Breast epithelium (tissue), 4 donors: ENCODE measurements at regions not wholly inside any gene's neighbourhood (a gene's known extent, or its start where the extent isn't known, plus 50 kb on each side); places are given as distances from the start of the nearest gene placed in this dataset.

Source experiments
- DNase-seq, 2 donors: peaks; one replicate each; pipeline ENCODE4 v3.0.0-alpha.2; 2019; ENCODE audit warnings: low spot score in 2 of 2
- H3K27ac ChIP-seq, 2 donors: fragments of 200-600 bp; sonication (generic) in 1 of 2; one replicate each; pipeline ENCODE4 v1.5.1; 2016 to 2019; ENCODE audit warnings: mild to moderate bottlenecking in 1 of 2
- H3K27me3 ChIP-seq, 2 donors: fragments of 200-600 bp; sonication (generic) in 1 of 2; one replicate each; pipeline versions ENCODE4 v1.5.1 to v1.6.0; 2017 to 2019; ENCODE audit warnings: control low read depth in 1 of 2, mild to moderate bottlenecking in 1 of 2
- H3K36me3 ChIP-seq: fragments of 200-600 bp; one replicate; pipeline ENCODE4 v1.5.1; 2019
- H3K4me1 ChIP-seq, 2 donors: fragments of 200-600 bp; sonication (generic); one replicate each; pipeline ENCODE4 v1.5.1; 2016 to 2019; ENCODE audit warnings: control low read depth in 1 of 2
- H3K4me3 ChIP-seq, 3 donors: fragments of 200-600 bp; sonication (generic); 1 replicate in 2 of 3; 2 replicates in 1 of 3; pipeline ENCODE4 v1.5.1; 2016 to 2019; ENCODE audit warnings: mild to moderate bottlenecking in 3 of 3, moderate library complexity in 2 of 3
- H3K9me3 ChIP-seq, 2 donors: fragments of 200-600 bp; sonication (generic) in 1 of 2; one replicate each; pipeline ENCODE4 v1.5.1; 2016 to 2019; ENCODE audit warnings: control low read depth in 1 of 2
- CTCF ChIP-seq, 3 donors: fragments of 450-650 bp; IDR thresholded peaks; one replicate each; pipeline ENCODE4 v1.5.1; 2016 to 2017; ENCODE audit warnings: antibody characterized with exemption in 3 of 3, mild to moderate bottlenecking in 3 of 3, moderate library complexity in 3 of 3
- POLR2A ChIP-seq: fragments of 450-650 bp; IDR thresholded peaks from one replicate; pipeline ENCODE4 v1.6.1; 2016; ENCODE audit warnings: antibody characterized with exemption, mild to moderate bottlenecking, moderate library complexity
- POLR2AphosphoS5 ChIP-seq, 3 donors: sonication (generic); formaldehyde crosslinking; IDR thresholded peaks; one replicate each; pipeline ENCODE4 v1.6.1; 2017; ENCODE audit warnings: antibody characterized with exemption in 3 of 3
- intact Hi-C: fragments of 100-400 bp; cut with DNase I; formaldehyde crosslinking; loops from one replicate; pipeline ENCODE4 v1.15.1; 2023; ENCODE audit warnings: low total_unique reads

GRCh38 chr3:66898155-66898554 lies 100.0 kb upstream of the KBTBD8 start:
- DNase-seq: no peak
- Histone ChIP-seq H3K4me3 (no peak overlapping the region), H3K27me3 (no peaks in the 10 kb centered on the region), H3K36me3 (no peaks in the 10 kb centered on the region), H3K9me3 (peaks cover 9 to 35% of the 10 kb centered on the region in 2 donors), H3K27ac (no peak overlapping the region), H3K4me1 (no peaks in the 10 kb centered on the region)
- TF ChIP-seq POLR2AphosphoS5 (IDR thresholded peaks at IDR 0.05) (no peak), CTCF (IDR thresholded peaks at IDR 0.05) (no peak), POLR2A (no peak)
- intact Hi-C loops: no loop called here

- TF ChIP-seq POLR2A: no peak
- no peak for TF ChIP-seq CTCF (IDR thresholded peaks at IDR 0.05)
- TF ChIP-seq POLR2AphosphoS5 (IDR thresholded peaks at IDR 0.05): no peak
- Histone ChIP-seq H3K4me1 (no peaks in the 10 kb centered on the region), H3K36me3 (no peaks in the 10 kb centered on the region), H3K27me3 (no peaks in the 10 kb centered on the region), H3K27ac (no peak overlapping the region), H3K9me3 (peaks cover 0 to 10% of the 10 kb centered on the region in 2 donors), H3K4me3 (no peak overlapping the region)
- DNase-seq: no peak
- intact Hi-C loops: no loop called here
These were observed 93.8 kb upstream of the KBTBD8 start for GRCh38 chr3:66904336-66904735.

GRCh38 chr3:66904831-66905493 lies 93.1 kb upstream of the KBTBD8 start:
- no peak for DNase-seq
- Histone ChIP-seq H3K36me3 (no peaks in the 10 kb centered on the region), H3K9me3 (peaks cover 0 to 10% of the 10 kb centered on the region in 2 donors), H3K27me3 (no peaks in the 10 kb centered on the region), H3K27ac (no peak overlapping the region), H3K4me3 (no peak overlapping the region), H3K4me1 (no peaks in the 10 kb centered on the region)
- no peak for TF ChIP-seq POLR2A
- TF ChIP-seq POLR2AphosphoS5 (IDR thresholded peaks at IDR 0.05): no peak
- no peak for TF ChIP-seq CTCF (IDR thresholded peaks at IDR 0.05)
- intact Hi-C loops: no loop called here

GRCh38 chr3:66907136-66907535 lies 91.0 kb upstream of the KBTBD8 start:
- intact Hi-C loops: no loop called here
- no peak for DNase-seq
- Histone ChIP-seq H3K27me3 (no peaks in the 10 kb centered on the region), H3K36me3 (no peaks in the 10 kb centered on the region), H3K4me1 (no peaks in the 10 kb centered on the region), H3K9me3 (peaks cover 0 to 1% of the 10 kb centered on the region in 2 donors), H3K4me3 (no peak overlapping the region), H3K27ac (no peak overlapping the region)
- TF ChIP-seq POLR2A: no peak
- TF ChIP-seq POLR2AphosphoS5 (IDR thresholded peaks at IDR 0.05): no peak
- no peak for TF ChIP-seq CTCF (IDR thresholded peaks at IDR 0.05)

- TF ChIP-seq POLR2AphosphoS5 (IDR thresholded peaks at IDR 0.05) (no peak), POLR2A (no peak), CTCF (IDR thresholded peaks at IDR 0.05) (no peak)
- Histone ChIP-seq H3K27ac (no peak overlapping the region), H3K36me3 (no peaks in the 10 kb centered on the region), H3K9me3 (peaks cover 0 to 20% of the 10 kb centered on the region in 2 donors), H3K4me3 (no peak overlapping the region), H3K4me1 (no peaks in the 10 kb centered on the region), H3K27me3 (no peaks in the 10 kb centered on the region)
- intact Hi-C loops: no loop called here
- DNase-seq: no peak
These were observed 87.6 kb upstream of the KBTBD8 start for GRCh38 chr3:66910266-66911055.
